NCI-H2029 treated with DMSO at 0.1 percent for 48 hours (cell line): ENCODE measurements at regions not wholly inside any gene's neighbourhood (a gene's known extent, or its start where the extent isn't known, plus 50 kb on each side); places are given as distances from the start of the nearest gene placed in this dataset.

Source experiments
- DNase-seq: peaks from one replicate; lab custom pipeline; 2025; lab: John Stamatoyannopoulos, UW

GRCh38 chr15:93479715-93480114 is 390.7 kb upstream of the RGMA start:
- no peak for DNase-seq

- DNase-seq, result no peak
These were observed 389.9 kb upstream of the RGMA start for GRCh38 chr15:93478947-93479346.

- DNase-seq, result no peak
These were observed 388.7 kb upstream of the RGMA start for GRCh38 chr15:93477721-93478120.

GRCh38 chr15:93477188-93477587 is 388.2 kb upstream of the RGMA start:
- DNase-seq, result peak; percentile 9

GRCh38 chr15:93476491-93477177 is 387.6 kb upstream of the RGMA start:
- DNase-seq, result no peak

- DNase-seq, result no peak
These were observed 385.7 kb upstream of the RGMA start for GRCh38 chr15:93474728-93475127.

GRCh38 chr15:93469994-93470393 is 381.0 kb upstream of the RGMA start:
- no peak for DNase-seq

- peak; percentile 60 for DNase-seq
These were observed 378.3 kb upstream of the RGMA start for GRCh38 chr15:93467337-93467736.

- no peak for DNase-seq
These were observed 377.4 kb upstream of the RGMA start for GRCh38 chr15:93466380-93466779.

GRCh38 chr15:93462690-93463089 is 373.7 kb upstream of the RGMA start:
- no peak for DNase-seq

- DNase-seq, result no peak
These were observed 371.7 kb upstream of the RGMA start for GRCh38 chr15:93460717-93461116.

- DNase-seq, result no peak
These were observed 370.4 kb upstream of the RGMA start for GRCh38 chr15:93459396-93459795.

- no peak for DNase-seq
These were observed 369.6 kb upstream of the RGMA start for GRCh38 chr15:93458597-93458996.

- DNase-seq, result no peak
These were observed 365.8 kb upstream of the RGMA start for GRCh38 chr15:93454788-93455187.

GRCh38 chr15:93452537-93453211 is 363.7 kb upstream of the RGMA start:
- DNase-seq, result no peak

GRCh38 chr15:93451822-93452221 is 362.8 kb upstream of the RGMA start:
- no peak for DNase-seq

GRCh38 chr15:93451265-93451664 is 362.3 kb upstream of the RGMA start:
- DNase-seq, result peak; percentile 37

- DNase-seq, result no peak
These were observed 360.8 kb upstream of the RGMA start for GRCh38 chr15:93449798-93450197.

- DNase-seq, result no peak
These were observed 349.3 kb upstream of the RGMA start for GRCh38 chr15:93438310-93438709.

GRCh38 chr15:93432474-93432873 is 343.5 kb upstream of the RGMA start:
- no peak for DNase-seq

- no peak for DNase-seq
These were observed 339.9 kb upstream of the RGMA start for GRCh38 chr15:93428807-93429351.

GRCh38 chr15:93428150-93428549 is 339.1 kb upstream of the RGMA start:
- no peak for DNase-seq

GRCh38 chr15:93424131-93424530 is 335.1 kb upstream of the RGMA start:
- no peak for DNase-seq

- DNase-seq, result no peak
These were observed 333.5 kb upstream of the RGMA start for GRCh38 chr15:93422476-93422875.
